Activated CD4-positive, CD25-positive, alpha-beta regulatory T cell treated with anti-CD3 and anti-CD28 coated beads, Interleukin-2, amount 50 U/mL, for 24 hours (primary cell): ENCODE measurements at regions not wholly inside any gene's neighbourhood (a gene's known extent, or its start where the extent isn't known, plus 50 kb on each side); places are given as distances from the start of the nearest gene placed in this dataset.
"Not testable (repeated sequence)": the region's sequence is repeated elsewhere in the genome, so short reads cannot be mapped to it uniquely, and the experiment has no call there.

Source experiments
- ATAC-seq, 2 donors: fragments of 150-1000 bp; cut with Tn5 transposase; one replicate each; pipeline ENCODE4 v1.10.0; 2021; ENCODE audit warnings: mild to moderate bottlenecking in 1 of 2, moderate library complexity in 1 of 2

GRCh38 chr5:163306421-163306820 is 131.0 kb upstream of the CCNG1 start:
- ATAC-seq: no peak

- no peak for ATAC-seq
Measured at GRCh38 chr5:163309914-163310313, 127.5 kb upstream of the CCNG1 start.

- no peak for ATAC-seq
Measured at GRCh38 chr5:163310997-163311396, 126.4 kb upstream of the CCNG1 start.

- no peak for ATAC-seq
Measured at GRCh38 chr5:163312598-163312997, 124.8 kb upstream of the CCNG1 start.

GRCh38 chr5:163313049-163313448 is 124.3 kb upstream of the CCNG1 start:
- ATAC-seq: not testable (repeated sequence)

DNA sequence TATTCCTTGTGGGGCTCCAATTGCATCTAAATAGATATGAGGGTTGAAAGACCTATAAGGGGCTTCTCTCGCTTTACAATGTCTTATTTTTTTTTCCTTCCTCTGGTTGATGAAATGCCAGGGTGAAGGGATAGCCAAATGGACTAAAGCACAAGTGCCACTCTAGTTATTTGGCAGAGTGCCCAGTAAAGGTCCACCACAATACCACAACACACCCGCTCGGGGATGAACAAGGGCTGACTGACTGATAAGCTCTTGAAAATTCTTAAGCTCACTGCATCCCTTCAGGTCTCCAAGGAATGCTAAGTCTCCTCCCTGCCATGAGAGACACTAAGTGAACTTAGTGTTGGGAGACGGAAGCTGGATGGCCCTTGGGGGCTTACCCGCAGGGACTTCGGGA is 121.0 kb upstream of the CCNG1 start:
- ATAC-seq: not testable (repeated sequence)

- no peak for ATAC-seq
Measured at GRCh38 chr5:163318707-163319106, 118.7 kb upstream of the CCNG1 start.

- no peak for ATAC-seq
Measured at GRCh38 chr5:163321511-163321910, 115.9 kb upstream of the CCNG1 start.

DNA sequence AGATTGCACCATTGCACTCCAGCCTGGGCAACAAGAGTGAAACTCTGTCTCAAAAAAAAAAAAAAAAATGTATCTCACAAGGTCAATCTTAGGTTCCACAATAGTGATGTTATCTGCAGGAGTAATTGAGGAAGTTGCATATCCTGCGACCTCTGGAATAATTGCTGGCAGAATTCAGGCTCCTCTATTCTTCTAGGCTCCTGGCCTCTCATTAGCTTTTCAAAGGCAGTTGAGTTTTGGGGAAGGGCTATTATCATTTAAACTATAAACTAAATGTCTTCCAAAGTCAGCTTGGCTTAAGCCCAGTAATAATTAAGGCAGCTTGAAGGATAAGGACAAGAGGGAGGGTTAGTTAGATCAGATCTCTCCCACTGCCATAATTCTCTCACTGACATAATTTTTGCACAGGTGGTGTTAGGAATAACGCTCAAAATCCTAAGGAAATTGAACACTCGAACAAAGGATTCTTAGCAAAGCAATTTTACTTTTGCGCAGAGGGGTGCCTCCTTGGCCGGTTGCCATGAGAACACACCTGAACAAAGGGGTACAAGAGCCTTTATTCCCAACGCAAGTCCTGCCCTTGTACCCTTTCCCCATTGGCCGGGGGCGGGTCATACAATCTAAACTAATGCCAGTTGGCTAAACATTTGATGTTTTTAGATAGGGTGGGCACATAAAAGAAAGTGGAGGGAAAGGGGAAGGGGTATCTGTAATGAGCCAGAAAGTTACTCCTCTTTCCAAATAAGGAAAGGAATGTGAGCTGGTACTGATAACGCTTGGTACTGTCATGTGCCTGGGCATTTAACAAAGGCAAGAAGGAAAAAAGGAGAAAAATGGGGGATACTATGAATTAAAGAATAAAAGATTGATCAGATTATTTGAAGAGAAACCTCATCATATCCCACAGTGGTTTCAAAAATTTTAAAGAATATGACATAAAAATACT is 106.4 kb upstream of the CCNG1 start:
- ATAC-seq: no peak

GRCh38 chr5:163336074-163336473 is 101.3 kb upstream of the CCNG1 start:
- not testable (repeated sequence) for ATAC-seq

- no peak for ATAC-seq
Measured at GRCh38 chr5:163339148-163339547, 98.2 kb upstream of the CCNG1 start.

DNA sequence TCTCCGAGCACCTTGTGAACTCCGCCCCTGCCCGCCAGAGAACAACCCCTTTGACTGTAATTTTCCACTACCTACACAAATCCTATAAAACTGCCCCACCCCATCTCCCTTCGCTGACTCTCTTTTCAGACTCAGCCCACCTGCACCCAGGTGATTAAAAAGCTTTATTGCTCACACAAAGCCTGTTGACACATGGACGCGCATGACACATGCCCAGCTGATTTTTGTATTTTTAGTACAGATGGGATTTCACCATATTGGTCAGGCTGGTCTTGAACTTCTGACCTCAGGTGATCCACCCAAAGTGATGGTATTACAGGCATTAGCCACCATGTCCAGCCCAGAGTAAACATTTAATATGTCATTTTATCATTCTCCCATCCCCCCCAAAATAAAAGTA is 97.0 kb upstream of the CCNG1 start:
- not testable (repeated sequence) for ATAC-seq

DNA sequence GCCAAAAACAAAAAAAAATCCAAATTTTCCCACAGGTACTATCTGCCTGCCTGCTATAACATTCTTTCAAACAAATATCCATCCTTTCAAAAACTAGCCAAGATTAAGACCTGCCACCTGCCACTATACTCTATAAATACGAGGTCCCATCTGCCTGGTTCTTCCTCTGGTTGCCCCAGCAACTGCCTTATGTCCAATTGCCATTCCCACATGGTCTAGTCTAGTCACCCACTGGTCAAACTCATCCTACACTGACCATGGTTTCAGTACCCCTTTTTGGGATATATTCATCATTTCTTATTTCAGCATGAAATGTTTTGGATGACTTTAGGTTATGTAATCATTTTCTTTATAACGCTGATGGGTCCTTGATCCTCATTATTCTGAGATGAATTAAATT is 95.1 kb upstream of the CCNG1 start:
- ATAC-seq: no peak

DNA sequence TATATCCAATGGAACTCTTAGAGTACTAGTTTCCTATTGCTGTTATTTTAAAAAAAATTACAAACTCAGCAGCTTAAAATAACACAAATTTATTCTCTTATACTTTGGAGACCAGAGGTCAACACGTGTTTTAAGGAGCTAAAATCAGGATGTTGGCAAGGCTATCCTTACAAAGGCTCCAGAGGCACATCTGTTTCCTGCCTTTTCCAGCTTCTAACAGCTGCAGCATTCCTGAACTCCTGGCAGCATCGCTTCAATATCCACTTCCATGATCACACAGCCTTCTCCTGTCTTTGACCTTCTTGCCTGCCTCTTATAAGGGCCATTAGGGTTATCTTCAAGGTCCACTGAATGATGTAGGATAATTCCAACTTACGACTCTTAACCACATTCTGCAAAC is 92.2 kb upstream of the CCNG1 start:
- no peak for ATAC-seq

GRCh38 chr5:163347671-163348070 is 89.7 kb upstream of the CCNG1 start:
- no peak for ATAC-seq

DNA sequence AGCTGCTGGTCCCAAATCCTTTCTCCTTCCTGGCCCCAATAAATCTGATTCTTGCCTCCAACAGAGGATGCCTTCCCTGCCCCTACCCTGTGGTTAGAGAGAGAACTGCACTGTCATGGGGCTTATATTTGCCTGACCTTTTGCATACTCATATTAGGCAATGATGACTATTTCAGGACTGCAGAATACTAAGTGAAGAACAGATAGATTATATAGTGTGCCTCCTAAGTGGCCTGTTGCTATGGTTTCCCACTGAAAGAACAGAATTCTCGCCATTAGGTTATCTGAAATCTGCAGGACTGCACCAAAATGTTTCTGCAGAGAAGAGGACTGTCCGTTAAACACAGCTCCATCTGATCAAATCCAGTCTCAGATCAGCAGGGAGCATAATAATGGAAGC is 87.3 kb upstream of the CCNG1 start:
- peak in 1 of 2 donors; percentile 58 for ATAC-seq

DNA sequence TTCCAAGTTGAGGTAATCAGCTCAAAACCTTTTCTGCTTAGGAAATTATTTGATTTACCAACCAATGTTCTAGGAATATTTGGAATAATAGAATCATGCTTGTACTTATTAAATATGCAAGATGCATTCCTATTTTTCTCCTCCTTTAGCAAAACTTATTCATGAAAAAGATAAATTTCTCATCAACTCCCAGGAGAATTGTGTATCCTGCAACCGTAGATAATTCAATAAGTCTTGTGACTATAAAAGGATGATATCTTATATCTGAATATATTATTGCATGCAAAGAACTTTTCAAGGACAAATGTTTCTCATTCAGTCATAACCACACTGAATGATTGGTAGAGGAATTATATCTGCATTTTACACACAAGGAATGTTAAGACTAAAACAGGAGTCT is 84.9 kb upstream of the CCNG1 start:
- no peak for ATAC-seq

GRCh38 chr5:163355811-163356210 is 81.6 kb upstream of the CCNG1 start:
- ATAC-seq: not testable (repeated sequence)

DNA sequence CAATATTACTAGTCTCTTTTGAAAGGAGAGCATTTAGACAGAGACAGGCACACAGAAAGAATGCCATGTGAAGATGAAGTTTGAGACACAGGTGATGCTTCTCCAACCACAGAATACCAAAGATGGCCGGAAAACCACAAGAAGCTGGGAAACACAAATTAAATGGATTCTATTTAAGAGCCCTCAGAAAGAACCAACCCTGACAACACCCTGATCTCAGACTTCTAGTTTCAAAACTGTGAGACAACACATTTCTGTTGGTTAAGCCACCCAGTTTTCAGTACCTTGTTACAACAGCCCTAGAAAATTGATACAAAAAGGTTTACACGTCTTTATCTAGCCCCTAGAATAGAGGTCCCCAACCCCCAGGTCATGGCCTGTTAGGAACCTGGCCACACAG is 79.8 kb upstream of the CCNG1 start:
- no peak for ATAC-seq

- ATAC-seq: no peak
Measured at GRCh38 chr5:163360656-163361055, 76.7 kb upstream of the CCNG1 start.

- ATAC-seq: no peak
Measured at GRCh38 chr5:163361450-163361849, 75.9 kb upstream of the CCNG1 start.

DNA sequence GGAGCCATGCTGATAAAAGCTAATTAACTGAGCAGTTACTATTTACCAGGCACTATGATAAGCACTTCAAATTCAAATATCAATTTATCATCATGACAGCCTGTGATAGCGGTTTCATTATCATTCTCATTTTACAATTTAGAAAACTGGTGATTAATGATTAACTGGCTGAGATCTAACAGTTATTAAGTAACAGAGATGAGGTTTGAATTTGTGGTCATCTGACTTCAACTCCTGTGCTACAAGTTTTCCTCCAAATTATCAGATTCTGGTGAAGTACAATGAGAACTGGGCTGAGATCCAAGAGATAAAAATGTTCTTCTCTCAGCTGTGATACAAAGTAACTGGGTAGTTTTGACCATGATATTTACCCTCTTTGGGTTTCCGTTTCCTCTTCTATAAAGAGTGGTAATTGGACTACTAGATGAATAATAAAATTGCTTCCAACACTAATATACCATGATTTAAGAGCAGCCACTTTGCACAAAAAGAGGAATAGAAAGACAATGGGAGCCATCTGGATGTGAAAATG is 74.5 kb upstream of the CCNG1 start:
- no peak for ATAC-seq

GRCh38 chr5:163363389-163363788 is 74.0 kb upstream of the CCNG1 start:
- no peak for ATAC-seq

- no peak for ATAC-seq
Measured at GRCh38 chr5:163366757-163367156, 70.6 kb upstream of the CCNG1 start.
